ENCODE measurements at regions not wholly inside any gene's neighbourhood (a gene's known extent, or its start where the extent isn't known, plus 50 kb on each side); places are given as distances from the start of the nearest gene placed in this dataset.
A peak's percentile ranks its signal among the peaks of the same experiment; 100 is the strongest.

- Histone ChIP-seq H3K27me3 (ENCODE audit: control insufficient read depth, insufficient read depth, low read length) (no peaks in the 10 kb centered on the region), H3K4me3 (ENCODE audit: low read depth, low read length) (no peak overlapping the region), H3K4me1 (ENCODE audit: control insufficient read depth, insufficient read depth, low read length) (peaks cover 29% of the 10 kb centered on the region), H3K36me3 (ENCODE audit: control insufficient read depth, insufficient read depth, low read length) (no peaks in the 10 kb centered on the region), H3K9ac (ENCODE audit: low read depth, low read length) (no peak overlapping the region), H3K9me3 (ENCODE audit: control insufficient read depth, insufficient read depth, low read length) (peaks cover 5% of the 10 kb centered on the region; the same call in 1 of the 2 replicates), H3K27ac (ENCODE audit: low read depth, low read length) (peak overlapping the region; percentile 85)
Measured at GRCh38 chr1:88134983-88135921, 548.8 kb upstream of the PKN2 start.

GRCh38 chr1:88139633-88140032 lies 544.4 kb upstream of the PKN2 start:
- Histone ChIP-seq H3K9ac (ENCODE audit: low read depth, low read length) (no peak overlapping the region), H3K27me3 (ENCODE audit: control insufficient read depth, insufficient read depth, low read length) (no peaks in the 10 kb centered on the region), H3K27ac (ENCODE audit: low read depth, low read length) (no peak overlapping the region), H3K9me3 (ENCODE audit: control insufficient read depth, insufficient read depth, low read length) (no peaks in the 10 kb centered on the region), H3K4me1 (ENCODE audit: control insufficient read depth, insufficient read depth, low read length) (peaks cover 43% of the 10 kb centered on the region), H3K36me3 (ENCODE audit: control insufficient read depth, insufficient read depth, low read length) (no peaks in the 10 kb centered on the region), H3K4me3 (ENCODE audit: low read depth, low read length) (no peak overlapping the region)

DNA sequence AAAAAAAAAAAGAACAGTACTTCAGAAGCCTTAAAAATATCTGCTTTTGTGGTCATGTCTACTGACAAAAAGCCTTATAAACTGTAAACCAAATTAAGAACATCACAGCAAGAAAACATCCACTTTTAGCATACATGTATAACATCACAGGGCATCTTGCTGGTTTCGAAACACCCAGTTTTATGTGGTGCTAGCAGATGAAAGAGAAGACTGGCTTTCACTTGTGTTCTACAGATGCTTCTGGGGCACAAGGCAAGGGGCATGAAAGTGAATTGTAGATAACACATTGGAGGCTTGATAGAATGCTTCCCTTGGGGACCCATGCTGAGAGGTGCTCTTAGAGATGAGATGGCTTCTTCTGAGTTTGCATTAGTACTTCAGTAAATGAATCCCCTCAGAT lies 543.7 kb upstream of the PKN2 start:
- H3K4me1 ChIP-seq (ENCODE audit: control insufficient read depth, insufficient read depth, low read length): peaks cover 36% of the 10 kb centered on the region
- H3K4me3 ChIP-seq (ENCODE audit: low read depth, low read length): no peak overlapping the region
- no peak overlapping the region for H3K9ac ChIP-seq (ENCODE audit: low read depth, low read length)
- H3K9me3 ChIP-seq (ENCODE audit: control insufficient read depth, insufficient read depth, low read length): no peaks in the 10 kb centered on the region
- no peak overlapping the region for H3K27ac ChIP-seq (ENCODE audit: low read depth, low read length)
- H3K27me3 ChIP-seq (ENCODE audit: control insufficient read depth, insufficient read depth, low read length): no peaks in the 10 kb centered on the region
- H3K36me3 ChIP-seq (ENCODE audit: control insufficient read depth, insufficient read depth, low read length): no peaks in the 10 kb centered on the region

- H3K4me1 ChIP-seq (ENCODE audit: control insufficient read depth, insufficient read depth, low read length): peaks cover 23% of the 10 kb centered on the region
- H3K9me3 ChIP-seq (ENCODE audit: control insufficient read depth, insufficient read depth, low read length): no peaks in the 10 kb centered on the region
- no peak overlapping the region for H3K9ac ChIP-seq (ENCODE audit: low read depth, low read length)
- no peak overlapping the region for H3K4me3 ChIP-seq (ENCODE audit: low read depth, low read length)
- no peak overlapping the region for H3K27ac ChIP-seq (ENCODE audit: low read depth, low read length)
- H3K27me3 ChIP-seq (ENCODE audit: control insufficient read depth, insufficient read depth, low read length): no peaks in the 10 kb centered on the region
- H3K36me3 ChIP-seq (ENCODE audit: control insufficient read depth, insufficient read depth, low read length): no peaks in the 10 kb centered on the region
Measured at GRCh38 chr1:88141499-88142074, 542.5 kb upstream of the PKN2 start.

DNA sequence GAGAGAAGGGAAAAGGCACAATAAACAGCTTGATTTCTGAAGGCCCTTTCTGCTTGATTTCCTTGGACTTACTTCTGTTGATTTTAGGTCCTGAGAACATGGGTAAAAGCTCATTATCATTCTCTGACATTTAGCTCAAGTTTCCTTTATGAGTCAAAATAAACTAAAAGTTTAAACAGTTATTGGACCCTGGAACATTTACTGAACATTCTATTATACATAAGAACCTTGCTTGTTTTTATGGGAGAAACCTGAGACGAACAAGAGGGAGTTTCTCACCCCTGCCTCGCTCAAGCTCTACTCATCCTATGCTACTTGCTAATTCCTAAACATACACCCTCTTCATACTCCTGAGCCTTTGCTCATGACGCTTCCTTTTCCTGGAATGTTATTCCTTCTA lies 538.3 kb upstream of the PKN2 start:
- H3K9me3 ChIP-seq (ENCODE audit: control insufficient read depth, insufficient read depth, low read length): no peaks in the 10 kb centered on the region
- H3K36me3 ChIP-seq (ENCODE audit: control insufficient read depth, insufficient read depth, low read length): no peaks in the 10 kb centered on the region
- no peak overlapping the region for H3K9ac ChIP-seq (ENCODE audit: low read depth, low read length)
- no peak overlapping the region for H3K4me3 ChIP-seq (ENCODE audit: low read depth, low read length)
- peaks cover 15% of the 10 kb centered on the region for H3K4me1 ChIP-seq (ENCODE audit: control insufficient read depth, insufficient read depth, low read length)
- no peaks in the 10 kb centered on the region for H3K27me3 ChIP-seq (ENCODE audit: control insufficient read depth, insufficient read depth, low read length)
- no peak overlapping the region for H3K27ac ChIP-seq (ENCODE audit: low read depth, low read length)

GRCh38 chr1:88149686-88150085 lies 534.4 kb upstream of the PKN2 start:
- Histone ChIP-seq H3K4me3 (ENCODE audit: low read depth, low read length) (no peak overlapping the region), H3K27me3 (ENCODE audit: control insufficient read depth, insufficient read depth, low read length) (no peaks in the 10 kb centered on the region), H3K9me3 (ENCODE audit: control insufficient read depth, insufficient read depth, low read length) (no peaks in the 10 kb centered on the region), H3K27ac (ENCODE audit: low read depth, low read length) (no peak overlapping the region), H3K4me1 (ENCODE audit: control insufficient read depth, insufficient read depth, low read length) (no peaks in the 10 kb centered on the region), H3K9ac (ENCODE audit: low read depth, low read length) (no peak overlapping the region), H3K36me3 (ENCODE audit: control insufficient read depth, insufficient read depth, low read length) (no peaks in the 10 kb centered on the region)

DNA sequence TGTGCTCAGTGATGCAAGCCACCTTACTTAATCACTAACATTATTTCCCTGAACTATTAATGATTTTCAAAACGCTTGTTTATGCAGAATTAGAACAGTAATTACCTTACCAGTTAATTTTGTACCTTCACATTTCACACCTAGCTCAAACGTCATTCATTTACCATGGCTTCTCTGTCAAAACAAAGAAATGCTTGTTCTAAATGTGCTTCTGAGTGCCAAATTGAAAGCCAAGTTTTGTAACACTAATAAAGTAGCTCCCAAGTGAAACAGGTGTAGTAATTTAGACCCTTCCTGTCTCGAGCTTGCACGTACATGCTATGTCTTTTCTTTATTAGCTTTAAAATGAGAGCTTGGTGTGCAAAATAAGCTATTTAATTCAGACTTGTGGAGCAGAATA lies 533.7 kb upstream of the PKN2 start:
- H3K27ac ChIP-seq (ENCODE audit: low read depth, low read length): no peak overlapping the region
- H3K9me3 ChIP-seq (ENCODE audit: control insufficient read depth, insufficient read depth, low read length): no peaks in the 10 kb centered on the region
- no peaks in the 10 kb centered on the region for H3K36me3 ChIP-seq (ENCODE audit: control insufficient read depth, insufficient read depth, low read length)
- no peak overlapping the region for H3K9ac ChIP-seq (ENCODE audit: low read depth, low read length)
- no peak overlapping the region for H3K4me3 ChIP-seq (ENCODE audit: low read depth, low read length)
- H3K27me3 ChIP-seq (ENCODE audit: control insufficient read depth, insufficient read depth, low read length): no peaks in the 10 kb centered on the region
- H3K4me1 ChIP-seq (ENCODE audit: control insufficient read depth, insufficient read depth, low read length): no peaks in the 10 kb centered on the region

DNA sequence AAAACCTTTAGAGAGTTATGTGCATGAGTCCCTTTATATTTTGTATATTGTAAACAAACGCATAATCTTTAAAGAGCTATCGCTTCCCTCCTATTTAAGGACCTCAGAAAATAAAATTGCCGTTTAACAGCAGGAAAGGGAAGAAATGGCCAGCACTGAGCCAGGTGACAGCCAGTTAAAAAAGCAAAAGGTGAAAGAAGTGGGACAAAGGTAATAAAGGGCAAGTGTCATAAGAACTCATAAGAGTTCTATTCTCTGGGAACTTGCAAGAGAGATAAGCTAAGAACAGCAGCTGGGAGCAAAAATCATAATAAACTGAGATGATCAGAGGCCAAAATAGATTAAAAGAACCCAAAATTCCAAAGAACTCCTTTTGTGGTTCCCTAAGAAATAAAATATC lies 520.9 kb upstream of the PKN2 start:
- no peak overlapping the region for H3K9ac ChIP-seq (ENCODE audit: low read depth, low read length)
- H3K9me3 ChIP-seq (ENCODE audit: control insufficient read depth, insufficient read depth, low read length): no peaks in the 10 kb centered on the region
- H3K4me1 ChIP-seq (ENCODE audit: control insufficient read depth, insufficient read depth, low read length): no peaks in the 10 kb centered on the region
- H3K27ac ChIP-seq (ENCODE audit: low read depth, low read length): no peak overlapping the region
- H3K36me3 ChIP-seq (ENCODE audit: control insufficient read depth, insufficient read depth, low read length): no peaks in the 10 kb centered on the region
- H3K27me3 ChIP-seq (ENCODE audit: control insufficient read depth, insufficient read depth, low read length): no peaks in the 10 kb centered on the region
- no peak overlapping the region for H3K4me3 ChIP-seq (ENCODE audit: low read depth, low read length)

DNA sequence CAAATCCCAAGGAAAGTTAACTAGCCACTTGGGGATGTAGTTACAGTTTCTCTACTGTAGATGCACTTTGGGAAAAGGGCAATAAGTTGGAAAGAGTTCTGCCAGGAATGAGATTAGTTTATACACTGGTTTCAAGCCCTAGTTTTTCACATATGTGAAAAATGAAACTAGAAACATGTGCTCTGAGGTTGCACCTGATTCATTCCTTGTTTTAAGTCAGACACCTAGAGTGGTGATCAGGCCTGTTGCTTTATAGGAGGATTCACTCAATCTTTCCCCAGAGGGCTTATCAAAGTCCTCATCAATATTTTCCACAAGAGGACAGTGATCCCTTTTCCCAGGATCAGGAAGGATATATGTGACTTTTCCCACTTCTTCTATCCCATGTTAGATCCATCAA lies 515.9 kb upstream of the PKN2 start:
- H3K36me3 ChIP-seq (ENCODE audit: control insufficient read depth, insufficient read depth, low read length): no peaks in the 10 kb centered on the region
- H3K4me1 ChIP-seq (ENCODE audit: control insufficient read depth, insufficient read depth, low read length): no peaks in the 10 kb centered on the region
- H3K27ac ChIP-seq (ENCODE audit: low read depth, low read length): no peak overlapping the region
- no peak overlapping the region for H3K9ac ChIP-seq (ENCODE audit: low read depth, low read length)
- no peaks in the 10 kb centered on the region for H3K9me3 ChIP-seq (ENCODE audit: control insufficient read depth, insufficient read depth, low read length)
- no peaks in the 10 kb centered on the region for H3K27me3 ChIP-seq (ENCODE audit: control insufficient read depth, insufficient read depth, low read length)
- no peak overlapping the region for H3K4me3 ChIP-seq (ENCODE audit: low read depth, low read length)

GRCh38 chr1:88169139-88169538 lies 514.9 kb upstream of the PKN2 start:
- no peaks in the 10 kb centered on the region for H3K27me3 ChIP-seq (ENCODE audit: control insufficient read depth, insufficient read depth, low read length)
- no peaks in the 10 kb centered on the region for H3K9me3 ChIP-seq (ENCODE audit: control insufficient read depth, insufficient read depth, low read length)
- no peak overlapping the region for H3K4me3 ChIP-seq (ENCODE audit: low read depth, low read length)
- H3K4me1 ChIP-seq (ENCODE audit: control insufficient read depth, insufficient read depth, low read length): no peaks in the 10 kb centered on the region
- H3K9ac ChIP-seq (ENCODE audit: low read depth, low read length): no peak overlapping the region
- H3K27ac ChIP-seq (ENCODE audit: low read depth, low read length): no peak overlapping the region
- no peaks in the 10 kb centered on the region for H3K36me3 ChIP-seq (ENCODE audit: control insufficient read depth, insufficient read depth, low read length)

DNA sequence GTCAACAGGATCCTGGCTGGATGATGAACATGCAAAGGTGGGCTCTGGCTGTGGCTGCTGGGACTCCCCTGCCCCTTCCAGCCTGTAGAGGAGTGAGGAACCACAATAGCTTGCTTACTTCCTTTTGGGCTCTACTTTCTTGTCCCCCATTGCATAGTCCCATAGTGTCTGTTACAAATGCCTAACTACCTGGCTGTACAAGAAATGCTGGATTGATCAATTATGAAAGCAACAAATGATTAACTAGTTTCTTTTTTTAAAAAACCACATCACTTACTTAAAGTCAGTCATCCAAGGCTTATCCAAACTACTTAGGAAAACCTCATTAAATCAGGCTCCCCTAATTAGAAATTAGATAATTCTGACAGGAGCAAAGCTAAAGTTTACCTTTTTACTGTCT lies 514.1 kb upstream of the PKN2 start:
- Histone ChIP-seq H3K9me3 (ENCODE audit: control insufficient read depth, insufficient read depth, low read length) (no peaks in the 10 kb centered on the region), H3K4me1 (ENCODE audit: control insufficient read depth, insufficient read depth, low read length) (no peaks in the 10 kb centered on the region), H3K27me3 (ENCODE audit: control insufficient read depth, insufficient read depth, low read length) (no peaks in the 10 kb centered on the region), H3K4me3 (ENCODE audit: low read depth, low read length) (no peak overlapping the region), H3K9ac (ENCODE audit: low read depth, low read length) (no peak overlapping the region), H3K36me3 (ENCODE audit: control insufficient read depth, insufficient read depth, low read length) (no peaks in the 10 kb centered on the region), H3K27ac (ENCODE audit: low read depth, low read length) (no peak overlapping the region)

All from HUES48 (cell line).